Colonic mucosa (tissue), 4 donors: ENCODE measurements at regions not wholly inside any gene's neighbourhood (a gene's known extent, or its start where the extent isn't known, plus 50 kb on each side); places are given as distances from the start of the nearest gene placed in this dataset.

ENCODE experiments used
- DNase-seq: peaks from one replicate; pipeline ENCODE4 v3.0.0-alpha.2; 2020
- H3K27ac ChIP-seq: fragments of 200-600 bp; one replicate; pipeline ENCODE4 v1.8.0; 2021
- H3K27me3 ChIP-seq: fragments of 200-600 bp; one replicate; pipeline ENCODE4 v1.8.0; 2021
- H3K36me3 ChIP-seq: fragments of 200-600 bp; one replicate; pipeline ENCODE4 v1.8.0; 2021
- H3K4me1 ChIP-seq: fragments of 200-600 bp; one replicate; pipeline ENCODE4 v1.8.0; 2021; ENCODE audit warnings: mild to moderate bottlenecking
- H3K4me3 ChIP-seq: fragments of 200-600 bp; one replicate; pipeline ENCODE4 v1.8.0; 2021
- H3K9ac ChIP-seq, 2 donors: one replicate each; pipeline ENCODE4 v1.7.0; 2013; ENCODE audit warnings: control low read depth in 2 of 2, low read depth in 2 of 2, low read length in 2 of 2
- H3K9me3 ChIP-seq: fragments of 200-600 bp; one replicate; pipeline ENCODE4 v1.8.0; 2021
- intact Hi-C: fragments of 100-400 bp; cut with DNase I; formaldehyde crosslinking; loops from one replicate; pipeline ENCODE4 v1.14.1; 2022
- TF ChIP-seq, protein P1 (sequence below): fragments of 200-600 bp; IDR thresholded peaks from one replicate; pipeline ENCODE4 v1.8.0; 2022; ENCODE audit warnings: antibody characterized with exemption, mild to moderate bottlenecking
- donor health status: healthy.
- donor health status: DM: no; HTN: no; CAD: no.
- donor health status: DM: no; HTN: no; CAD: no.

DNA sequence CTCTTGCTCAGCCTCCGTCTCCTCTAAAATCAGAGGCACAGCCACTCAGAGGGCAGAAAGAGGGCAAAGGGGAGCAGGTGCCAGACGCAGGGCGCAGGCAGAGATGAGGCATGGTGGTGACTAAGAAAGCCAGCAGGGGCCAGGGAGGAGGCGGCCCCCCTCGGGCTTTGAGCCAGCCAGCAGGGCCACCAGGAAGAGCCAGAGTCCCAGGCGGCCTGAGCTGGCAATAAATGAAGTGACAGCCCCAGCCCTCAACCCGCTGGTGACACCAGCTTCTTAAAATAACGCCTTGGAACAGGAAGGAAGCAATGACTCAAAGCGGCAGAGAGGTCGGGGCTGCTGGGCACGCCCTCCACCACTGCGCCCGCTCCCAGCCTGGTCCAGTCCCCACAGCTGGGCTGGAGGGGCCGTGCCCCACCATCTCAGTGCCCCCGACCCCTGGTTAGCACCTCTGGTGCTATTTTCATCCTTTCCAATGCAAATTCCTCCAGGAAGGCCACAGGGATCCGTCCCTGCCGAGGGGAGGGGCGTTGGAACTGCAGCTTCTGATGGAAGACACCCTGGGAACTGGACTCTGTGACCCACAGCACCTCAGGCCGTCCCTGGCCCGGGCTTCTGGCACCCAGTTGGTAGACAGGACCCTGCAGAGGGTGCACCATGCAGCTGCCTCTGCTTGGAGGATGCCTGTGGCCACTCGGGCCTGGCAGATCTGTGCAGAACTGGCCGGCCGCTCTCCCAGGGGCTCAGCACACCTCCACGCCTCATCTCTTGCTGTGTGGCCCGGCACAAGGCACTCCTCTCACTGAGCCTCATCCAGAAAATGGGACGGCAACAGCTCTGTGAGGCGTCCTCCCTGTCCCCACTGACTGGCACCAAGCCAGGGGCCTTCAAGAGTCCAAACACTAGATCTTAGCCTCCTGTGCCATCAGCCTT, 113.7 kb downstream of the NCOR2 start:
- peak; percentile 72 for DNase-seq
- H3K27me3 ChIP-seq, result no peaks in the 10 kb centered on the region
- intact Hi-C loops, result no loop called here
- H3K9ac ChIP-seq, result peak overlapping the region; percentile 64 to 66
- H3K27ac ChIP-seq, result peak overlapping the region; percentile 63
- TF ChIP-seq, protein P1, sequence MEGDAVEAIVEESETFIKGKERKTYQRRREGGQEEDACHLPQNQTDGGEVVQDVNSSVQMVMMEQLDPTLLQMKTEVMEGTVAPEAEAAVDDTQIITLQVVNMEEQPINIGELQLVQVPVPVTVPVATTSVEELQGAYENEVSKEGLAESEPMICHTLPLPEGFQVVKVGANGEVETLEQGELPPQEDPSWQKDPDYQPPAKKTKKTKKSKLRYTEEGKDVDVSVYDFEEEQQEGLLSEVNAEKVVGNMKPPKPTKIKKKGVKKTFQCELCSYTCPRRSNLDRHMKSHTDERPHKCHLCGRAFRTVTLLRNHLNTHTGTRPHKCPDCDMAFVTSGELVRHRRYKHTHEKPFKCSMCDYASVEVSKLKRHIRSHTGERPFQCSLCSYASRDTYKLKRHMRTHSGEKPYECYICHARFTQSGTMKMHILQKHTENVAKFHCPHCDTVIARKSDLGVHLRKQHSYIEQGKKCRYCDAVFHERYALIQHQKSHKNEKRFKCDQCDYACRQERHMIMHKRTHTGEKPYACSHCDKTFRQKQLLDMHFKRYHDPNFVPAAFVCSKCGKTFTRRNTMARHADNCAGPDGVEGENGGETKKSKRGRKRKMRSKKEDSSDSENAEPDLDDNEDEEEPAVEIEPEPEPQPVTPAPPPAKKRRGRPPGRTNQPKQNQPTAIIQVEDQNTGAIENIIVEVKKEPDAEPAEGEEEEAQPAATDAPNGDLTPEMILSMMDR, result no peak
- no peak overlapping the region for H3K4me3 ChIP-seq
- no peaks in the 10 kb centered on the region for H3K9me3 ChIP-seq
- H3K36me3 ChIP-seq, result no peaks in the 10 kb centered on the region
- H3K4me1 ChIP-seq, result peaks cover 28% of the 10 kb centered on the region

GRCh38 chr12:124452576-124453331, 114.7 kb downstream of the NCOR2 start:
- no peak for DNase-seq
- Histone ChIP-seq H3K36me3 (no peaks in the 10 kb centered on the region), H3K27me3 (no peaks in the 10 kb centered on the region), H3K9me3 (no peaks in the 10 kb centered on the region), H3K4me1 (peaks cover 24% of the 10 kb centered on the region), H3K9ac (peak overlapping the region; percentile 64 to 66), H3K4me3 (no peak overlapping the region), H3K27ac (peak overlapping the region; percentile 63)
- TF ChIP-seq, protein P1, result no peak
- intact Hi-C loops, result no loop called here

GRCh38 chr12:124451637-124452243, 115.7 kb downstream of the NCOR2 start:
- Histone ChIP-seq H3K27me3 (no peaks in the 10 kb centered on the region), H3K4me3 (no peak overlapping the region), H3K4me1 (peaks cover 22% of the 10 kb centered on the region), H3K36me3 (no peaks in the 10 kb centered on the region), H3K9ac (no peak overlapping the region), H3K27ac (no peak overlapping the region), H3K9me3 (no peaks in the 10 kb centered on the region)
- TF ChIP-seq, protein P1, result no peak
- intact Hi-C loops, result no loop called here
- DNase-seq, result no peak

DNA sequence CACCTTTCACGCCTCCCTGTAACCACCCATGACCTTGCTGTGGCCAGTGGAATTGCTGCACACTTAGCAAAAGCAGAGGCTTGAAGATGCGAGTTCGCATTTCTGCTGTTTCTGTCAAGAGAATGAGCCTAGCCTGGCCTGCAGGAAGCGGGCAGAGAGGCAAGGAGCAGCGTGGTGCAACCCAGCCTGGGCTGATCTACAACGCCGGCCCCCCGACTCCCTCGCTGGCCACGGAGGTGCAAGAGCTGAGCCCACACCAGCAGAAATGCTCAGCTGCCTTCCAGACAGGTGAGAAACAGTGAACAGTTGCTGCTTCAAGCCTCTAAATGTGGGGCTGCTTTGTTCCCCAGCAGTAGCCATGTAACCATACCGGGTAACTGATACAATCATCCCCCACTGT, 116.4 kb downstream of the NCOR2 start:
- no peaks in the 10 kb centered on the region for H3K9me3 ChIP-seq
- intact Hi-C loops, result no loop called here
- no peak overlapping the region for H3K4me3 ChIP-seq
- TF ChIP-seq, protein P1, result no peak
- H3K27ac ChIP-seq, result no peak overlapping the region
- no peaks in the 10 kb centered on the region for H3K36me3 ChIP-seq
- DNase-seq, result no peak
- H3K27me3 ChIP-seq, result no peaks in the 10 kb centered on the region
- H3K9ac ChIP-seq, result no peak overlapping the region
- H3K4me1 ChIP-seq, result peaks cover 22% of the 10 kb centered on the region

DNA sequence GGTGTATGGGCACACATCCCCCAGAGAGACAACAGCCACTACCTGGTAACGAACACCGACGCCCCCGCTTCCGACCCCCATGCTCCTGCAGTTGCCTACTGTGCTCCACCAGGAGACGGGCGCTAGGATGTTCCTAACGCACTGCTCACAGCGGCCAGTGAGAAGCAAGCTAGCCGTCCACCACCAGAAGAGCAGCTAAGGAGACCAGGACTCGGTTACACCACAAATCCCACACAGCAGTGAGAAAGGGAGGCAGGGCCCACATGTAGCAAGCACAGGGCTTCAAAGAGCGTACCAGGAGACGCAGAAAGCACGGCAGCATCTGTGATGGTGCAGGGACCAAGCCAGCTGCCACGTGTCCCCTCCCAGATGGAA, 117.0 kb downstream of the NCOR2 start:
- no peak overlapping the region for H3K4me3 ChIP-seq
- no peak overlapping the region for H3K9ac ChIP-seq
- intact Hi-C loops, result no loop called here
- H3K9me3 ChIP-seq, result no peaks in the 10 kb centered on the region
- DNase-seq, result no peak
- H3K27me3 ChIP-seq, result no peaks in the 10 kb centered on the region
- H3K27ac ChIP-seq, result no peak overlapping the region
- no peaks in the 10 kb centered on the region for H3K36me3 ChIP-seq
- H3K4me1 ChIP-seq, result peaks cover 22% of the 10 kb centered on the region
- TF ChIP-seq, protein P1, result no peak
